Osteocyte (in vitro differentiated cells): ENCODE measurements at regions not wholly inside any gene's neighbourhood (a gene's known extent, or its start where the extent isn't known, plus 50 kb on each side); places are given as distances from the start of the nearest gene placed in this dataset.

Experiments
- DNase-seq: peaks from one replicate; pipeline ENCODE4 v3.0.0; 2021; ENCODE audit warnings: mixed read lengths; ENCODE audit not compliant: unreplicated experiment; ENCODE audit errors: extremely low spot score
- H3K27ac Mint-ChIP-seq: one replicate; pipeline ENCODE4 v1.8.0; 2021; ENCODE audit warnings: mild to moderate bottlenecking, mixed read lengths; ENCODE audit not compliant: unreplicated experiment
- H3K27me3 Mint-ChIP-seq: one replicate; pipeline ENCODE4 v1.8.0; 2021; ENCODE audit warnings: mixed read lengths; ENCODE audit not compliant: unreplicated experiment
- H3K36me3 Mint-ChIP-seq: one replicate; pipeline ENCODE4 v1.8.0; 2021; ENCODE audit warnings: mixed read lengths; ENCODE audit not compliant: unreplicated experiment
- H3K4me1 Mint-ChIP-seq: one replicate; pipeline ENCODE4 v1.8.0; 2021; ENCODE audit warnings: mixed read lengths; ENCODE audit not compliant: unreplicated experiment
- H3K4me3 Mint-ChIP-seq: one replicate; pipeline ENCODE4 v1.8.0; 2021; ENCODE audit warnings: mild to moderate bottlenecking, moderate library complexity, mixed read lengths; ENCODE audit not compliant: unreplicated experiment
- H3K9me3 Mint-ChIP-seq: one replicate; pipeline ENCODE4 v1.8.0; 2021; ENCODE audit warnings: mixed read lengths; ENCODE audit not compliant: unreplicated experiment
- CTCF ChIP-seq: fragments of 200-600 bp; sonication (generic); IDR thresholded peaks from 2 replicates; pipeline ENCODE4 v1.5.0; 2021; ENCODE audit warnings: antibody characterized with exemption, mild to moderate bottlenecking, moderate library complexity

- Mint-ChIP-seq H3K4me1 (peaks cover 9% of the 10 kb centered on the region), H3K4me3 (no peak overlapping the region), H3K27ac (no peak overlapping the region), H3K27me3 (peaks cover 14% of the 10 kb centered on the region), H3K9me3 (no peaks in the 10 kb centered on the region), H3K36me3 (no peaks in the 10 kb centered on the region)
- no peak for TF ChIP-seq CTCF
- no peak for DNase-seq
These were observed 89.6 kb downstream of the FZD1 start for GRCh38 chr7:91353848-91354247.

GRCh38 chr7:91355695-91356435 lies 91.6 kb downstream of the FZD1 start:
- Mint-ChIP-seq H3K27me3 (peaks cover 14% of the 10 kb centered on the region), H3K36me3 (no peaks in the 10 kb centered on the region), H3K27ac (no peak overlapping the region), H3K4me3 (no peak overlapping the region), H3K4me1 (peaks cover 3% of the 10 kb centered on the region), H3K9me3 (no peaks in the 10 kb centered on the region)
- DNase-seq = no peak
- no peak for TF ChIP-seq CTCF

- Mint-ChIP-seq H3K9me3 (no peaks in the 10 kb centered on the region), H3K36me3 (no peaks in the 10 kb centered on the region), H3K4me1 (peaks cover 3% of the 10 kb centered on the region), H3K27me3 (peaks cover 23% of the 10 kb centered on the region), H3K4me3 (no peak overlapping the region), H3K27ac (no peak overlapping the region)
- TF ChIP-seq CTCF = no peak
- DNase-seq = no peak
These were observed 92.7 kb downstream of the FZD1 start for GRCh38 chr7:91356915-91357314.

GRCh38 chr7:91357379-91357778 lies 93.1 kb downstream of the FZD1 start:
- H3K27me3 Mint-ChIP-seq = peaks cover 26% of the 10 kb centered on the region
- no peak overlapping the region for H3K4me3 Mint-ChIP-seq
- no peaks in the 10 kb centered on the region for H3K36me3 Mint-ChIP-seq
- no peak for TF ChIP-seq CTCF
- no peaks in the 10 kb centered on the region for H3K9me3 Mint-ChIP-seq
- DNase-seq = no peak
- H3K4me1 Mint-ChIP-seq = peaks cover 3% of the 10 kb centered on the region
- H3K27ac Mint-ChIP-seq = no peak overlapping the region

- Mint-ChIP-seq H3K4me3 (no peak overlapping the region), H3K9me3 (no peaks in the 10 kb centered on the region), H3K4me1 (peaks cover 3% of the 10 kb centered on the region), H3K36me3 (no peaks in the 10 kb centered on the region), H3K27me3 (peaks cover 28% of the 10 kb centered on the region), H3K27ac (no peak overlapping the region)
- no peak for DNase-seq
- TF ChIP-seq CTCF = no peak
These were observed 93.7 kb downstream of the FZD1 start for GRCh38 chr7:91357901-91358300.
